CD4-positive, alpha-beta memory T cell (primary cell): ENCODE measurements at regions not wholly inside any gene's neighbourhood (a gene's known extent, or its start where the extent isn't known, plus 50 kb on each side); places are given as distances from the start of the nearest gene placed in this dataset.
"Not testable (repeated sequence)": the region's sequence is repeated elsewhere in the genome, so short reads cannot be mapped to it uniquely, and the experiment has no call there.

Experiments used
- CTCF ChIA-PET: fragments of 350-600 bp; sonication (Branson Sonifier 250); formaldehyde crosslinking; loops from one replicate; lab custom pipeline; 2021; ENCODE audit warnings: inconsistent platforms; ENCODE audit not compliant: partially characterized antibody; lab: Charles Lee
- POLR2A ChIA-PET: fragments of 350-600 bp; sonication (Branson Sonifier 250); formaldehyde crosslinking; loops from one replicate; lab custom pipeline; 2021; ENCODE audit not compliant: partially characterized antibody; lab: Charles Lee
- DNase-seq, 5 donors: peaks; one replicate each; pipeline versions ENCODE4 v3.0.0 to v3.0.0-alpha.2; 2020 to 2022; ENCODE audit warnings: mixed read lengths in 1 of 5
- H3K27ac ChIP-seq: one replicate; pipeline ENCODE4 v1.7.0; 2013; ENCODE audit warnings: low read depth, low read length
- H3K27me3 ChIP-seq: 2 replicates; pipeline ENCODE4 v1.7.0; 2013; ENCODE audit warnings: mild to moderate bottlenecking, low read length, moderate library complexity; ENCODE audit not compliant: insufficient read depth
- H3K36me3 ChIP-seq: 2 replicates; pipeline ENCODE4 v1.7.0; 2013; ENCODE audit warnings: mild to moderate bottlenecking, low read length, moderate library complexity; ENCODE audit not compliant: insufficient read depth
- H3K4me1 ChIP-seq: 2 replicates; pipeline ENCODE4 v1.7.0; 2013; ENCODE audit warnings: mild to moderate bottlenecking, low read length, moderate library complexity; ENCODE audit not compliant: insufficient read depth
- H3K4me3 ChIP-seq, 2 donors: one replicate each; pipeline ENCODE4 v1.7.0; 2013; ENCODE audit warnings: low read length in 2 of 2, mild to moderate bottlenecking in 1 of 2
- H3K9me3 ChIP-seq, 2 donors: one replicate each; pipeline ENCODE4 v1.7.0; 2013; ENCODE audit warnings: low read length in 2 of 2, control low read depth in 1 of 2; ENCODE audit not compliant: control insufficient read depth in 1 of 2
- H3K27ac Mint-ChIP-seq, 7 donors: one replicate each; pipeline ENCODE4 v1.8.0; 2020 to 2021; ENCODE audit warnings: mixed read lengths in 7 of 7, mild to moderate bottlenecking in 6 of 7, inconsistent platforms in 3 of 7, moderate library complexity in 3 of 7
- H3K27me3 Mint-ChIP-seq, 2 donors: one replicate each; pipeline ENCODE4 v1.8.0; 2020 to 2021; ENCODE audit warnings: mixed read lengths in 2 of 2
- H3K36me3 Mint-ChIP-seq, 2 donors: one replicate each; pipeline ENCODE4 v1.8.0; 2020 to 2021; ENCODE audit warnings: mixed read lengths in 2 of 2, inconsistent platforms in 1 of 2, mild to moderate bottlenecking in 1 of 2
- H3K4me1 Mint-ChIP-seq, 4 donors: one replicate each; pipeline ENCODE4 v1.8.0; 2020 to 2021; ENCODE audit warnings: mixed read lengths in 4 of 4, mild to moderate bottlenecking in 1 of 4
- H3K4me3 Mint-ChIP-seq, 8 donors: one replicate each; pipeline ENCODE4 v1.8.0; 2020 to 2021; ENCODE audit warnings: mixed read lengths in 8 of 8, mild to moderate bottlenecking in 7 of 8, moderate library complexity in 6 of 8, inconsistent platforms in 3 of 8
- H3K9me3 Mint-ChIP-seq, 8 donors: one replicate each; pipeline ENCODE4 v1.8.0; 2020 to 2021; ENCODE audit warnings: mixed read lengths in 8 of 8, mild to moderate bottlenecking in 5 of 8, inconsistent platforms in 3 of 8, moderate library complexity in 1 of 8
- intact Hi-C: fragments of 100-400 bp; cut with micrococcal nuclease; formaldehyde crosslinking; loops from one replicate; pipeline ENCODE4 v1.15.1; 2023

GRCh38 chr18:47701134-47701533 lies 229.3 kb downstream of the SMAD2 start:
- H3K36me3 ChIP-seq = no peaks in the 10 kb centered on the region
- POLR2A ChIA-PET = no interaction called here
- no peak overlapping the region for H3K4me3 ChIP-seq
- DNase-seq = no peak
- Mint-ChIP-seq H3K4me1 (no peaks in the 10 kb centered on the region), H3K4me3 (no peak overlapping the region), H3K27me3 (peaks cover 9% of the 10 kb centered on the region in 2 donors), H3K9me3 (no peaks in the 10 kb centered on the region), H3K27ac (no peak overlapping the region), H3K36me3 (no peaks in the 10 kb centered on the region)
- H3K9me3 ChIP-seq = no peaks in the 10 kb centered on the region
- intact Hi-C loops = no loop called here
- no peak overlapping the region for H3K27ac ChIP-seq
- H3K27me3 ChIP-seq = no peaks in the 10 kb centered on the region
- no peaks in the 10 kb centered on the region for H3K4me1 ChIP-seq
- CTCF ChIA-PET = no interaction called here

GRCh38 chr18:47696870-47697269 lies 233.6 kb downstream of the SMAD2 start:
- no peaks in the 10 kb centered on the region for H3K4me1 Mint-ChIP-seq
- no peaks in the 10 kb centered on the region for H3K36me3 ChIP-seq
- H3K9me3 ChIP-seq = no peaks in the 10 kb centered on the region
- H3K4me3 Mint-ChIP-seq = no peak overlapping the region
- no peaks in the 10 kb centered on the region for H3K9me3 Mint-ChIP-seq
- H3K27me3 ChIP-seq = no peaks in the 10 kb centered on the region
- no peak overlapping the region for H3K27ac Mint-ChIP-seq
- DNase-seq = no peak
- peaks cover 12 to 18% of the 10 kb centered on the region in 2 donors for H3K27me3 Mint-ChIP-seq
- ChIA-PET CTCF (no interaction called here), POLR2A (no interaction called here)
- H3K27ac ChIP-seq = no peak overlapping the region
- H3K4me3 ChIP-seq = no peak overlapping the region
- intact Hi-C loops = no loop called here
- H3K36me3 Mint-ChIP-seq = no peaks in the 10 kb centered on the region
- H3K4me1 ChIP-seq = no peaks in the 10 kb centered on the region

GRCh38 chr18:47691611-47692010 lies 238.8 kb downstream of the SMAD2 start:
- Mint-ChIP-seq H3K27ac (no peak overlapping the region), H3K4me1 (no peaks in the 10 kb centered on the region), H3K36me3 (no peaks in the 10 kb centered on the region), H3K4me3 (no peak overlapping the region), H3K9me3 (no peaks in the 10 kb centered on the region), H3K27me3 (peaks cover 13 to 26% of the 10 kb centered on the region in 2 donors)
- no peak for DNase-seq
- no peak overlapping the region for H3K4me3 ChIP-seq
- H3K27me3 ChIP-seq = no peaks in the 10 kb centered on the region
- intact Hi-C loops = no loop called here
- POLR2A ChIA-PET = no interaction called here
- no peaks in the 10 kb centered on the region for H3K36me3 ChIP-seq
- H3K4me1 ChIP-seq = no peaks in the 10 kb centered on the region
- CTCF ChIA-PET = no interaction called here
- no peak overlapping the region for H3K27ac ChIP-seq
- no peaks in the 10 kb centered on the region for H3K9me3 ChIP-seq

- H3K4me3 Mint-ChIP-seq, H3K36me3 Mint-ChIP-seq, H3K4me3 ChIP-seq, H3K9me3 ChIP-seq, H3K4me1 ChIP-seq, H3K36me3 ChIP-seq, H3K27me3 ChIP-seq, H3K9me3 Mint-ChIP-seq, DNase-seq, intact Hi-C loops, H3K27ac Mint-ChIP-seq, H3K4me1 Mint-ChIP-seq, H3K27ac ChIP-seq, CTCF ChIA-PET, POLR2A ChIA-PET: not testable (repeated sequence)
- H3K27me3 Mint-ChIP-seq = peaks cover 10 to 22% of the 10 kb centered on the region in 2 donors
These were observed 239.7 kb downstream of the SMAD2 start for GRCh38 chr18:47690778-47691177.

GRCh38 chr18:47689371-47689770 lies 241.1 kb downstream of the SMAD2 start:
- no peak for DNase-seq
- CTCF ChIA-PET = no interaction called here
- Mint-ChIP-seq H3K27me3 (peaks cover 7 to 21% of the 10 kb centered on the region in 2 donors), H3K27ac (no peak overlapping the region), H3K9me3 (no peaks in the 10 kb centered on the region), H3K4me3 (no peak overlapping the region), H3K4me1 (no peaks in the 10 kb centered on the region), H3K36me3 (no peaks in the 10 kb centered on the region)
- Histone ChIP-seq H3K4me3 (no peak overlapping the region), H3K27ac (no peak overlapping the region), H3K4me1 (no peaks in the 10 kb centered on the region), H3K9me3 (no peaks in the 10 kb centered on the region), H3K27me3 (no peaks in the 10 kb centered on the region), H3K36me3 (no peaks in the 10 kb centered on the region)
- POLR2A ChIA-PET = no interaction called here
- intact Hi-C loops = no loop called here

- Histone ChIP-seq H3K27me3 (no peaks in the 10 kb centered on the region), H3K36me3 (no peaks in the 10 kb centered on the region), H3K4me3 (no peak overlapping the region), H3K27ac (no peak overlapping the region), H3K4me1 (no peaks in the 10 kb centered on the region), H3K9me3 (no peaks in the 10 kb centered on the region)
- DNase-seq = no peak
- peak overlapping the region in 1 of 7 donors; percentile 29 for H3K27ac Mint-ChIP-seq
- H3K9me3 Mint-ChIP-seq = peaks cover 0 to 2% (median 0%) of the 10 kb centered on the region in 8 donors
- H3K36me3 Mint-ChIP-seq = no peaks in the 10 kb centered on the region
- intact Hi-C loops = no loop called here
- peaks cover 5 to 13% of the 10 kb centered on the region in 2 donors for H3K27me3 Mint-ChIP-seq
- H3K4me1 Mint-ChIP-seq = no peaks in the 10 kb centered on the region
- POLR2A ChIA-PET = no interaction called here
- no peak overlapping the region for H3K4me3 Mint-ChIP-seq
- CTCF ChIA-PET = no interaction called here
These were observed 243.7 kb downstream of the SMAD2 start for GRCh38 chr18:47686806-47687205.

GRCh38 chr18:47683774-47684173 lies 246.7 kb downstream of the SMAD2 start:
- no peak for DNase-seq
- intact Hi-C loops = no loop called here
- Histone ChIP-seq H3K9me3 (no peaks in the 10 kb centered on the region), H3K4me3 (no peak overlapping the region), H3K27ac (no peak overlapping the region), H3K27me3 (no peaks in the 10 kb centered on the region), H3K4me1 (no peaks in the 10 kb centered on the region), H3K36me3 (no peaks in the 10 kb centered on the region)
- H3K27ac Mint-ChIP-seq = no peak overlapping the region
- peaks cover 2 to 10% of the 10 kb centered on the region in 2 donors for H3K27me3 Mint-ChIP-seq
- H3K4me1 Mint-ChIP-seq = no peaks in the 10 kb centered on the region
- H3K9me3 Mint-ChIP-seq = peaks cover 0 to 2% (median 0%) of the 10 kb centered on the region in 8 donors
- H3K36me3 Mint-ChIP-seq = no peaks in the 10 kb centered on the region
- H3K4me3 Mint-ChIP-seq = no peak overlapping the region
- CTCF ChIA-PET = interaction anchor here (1.4 to 1.8 kb wide), 2 partner anchors 15 to 65 kb away, joined by 4 to 5 read pairs; no protein-coding TSS in a partner anchor
- POLR2A ChIA-PET = no interaction called here

- H3K36me3 ChIP-seq = no peaks in the 10 kb centered on the region
- ChIA-PET POLR2A (no interaction called here), CTCF (interaction anchor here (1.4 to 1.8 kb wide), 2 partner anchors 14 to 66 kb away, joined by 4 to 5 read pairs; no protein-coding TSS in a partner anchor)
- H3K27me3 Mint-ChIP-seq = peaks cover 2 to 8% of the 10 kb centered on the region in 2 donors
- no peak overlapping the region for H3K4me3 ChIP-seq
- intact Hi-C loops = no loop called here
- H3K4me1 ChIP-seq = no peaks in the 10 kb centered on the region
- H3K36me3 Mint-ChIP-seq = no peaks in the 10 kb centered on the region
- no peak overlapping the region for H3K27ac ChIP-seq
- no peaks in the 10 kb centered on the region for H3K27me3 ChIP-seq
- no peak overlapping the region for H3K4me3 Mint-ChIP-seq
- H3K27ac Mint-ChIP-seq = no peak overlapping the region
- no peaks in the 10 kb centered on the region for H3K9me3 ChIP-seq
- DNase-seq = no peak
- no peaks in the 10 kb centered on the region for H3K4me1 Mint-ChIP-seq
- peaks cover 0 to 2% (median 0%) of the 10 kb centered on the region in 8 donors for H3K9me3 Mint-ChIP-seq
These were observed 247.6 kb downstream of the SMAD2 start for GRCh38 chr18:47682876-47683275.
